HG02610 (cell line): ENCODE measurements at regions not wholly inside any gene's neighbourhood (a gene's known extent, or its start where the extent isn't known, plus 50 kb on each side); places are given as distances from the start of the nearest gene placed in this dataset.

Source experiments
- ATAC-seq: cut with Tn5 transposase; IDR thresholded peaks from one replicate; pipeline ENCODE4 v1.9.1; 2021; ENCODE audit warnings: mild to moderate bottlenecking, moderate library complexity; ENCODE audit not compliant: unreplicated experiment

DNA sequence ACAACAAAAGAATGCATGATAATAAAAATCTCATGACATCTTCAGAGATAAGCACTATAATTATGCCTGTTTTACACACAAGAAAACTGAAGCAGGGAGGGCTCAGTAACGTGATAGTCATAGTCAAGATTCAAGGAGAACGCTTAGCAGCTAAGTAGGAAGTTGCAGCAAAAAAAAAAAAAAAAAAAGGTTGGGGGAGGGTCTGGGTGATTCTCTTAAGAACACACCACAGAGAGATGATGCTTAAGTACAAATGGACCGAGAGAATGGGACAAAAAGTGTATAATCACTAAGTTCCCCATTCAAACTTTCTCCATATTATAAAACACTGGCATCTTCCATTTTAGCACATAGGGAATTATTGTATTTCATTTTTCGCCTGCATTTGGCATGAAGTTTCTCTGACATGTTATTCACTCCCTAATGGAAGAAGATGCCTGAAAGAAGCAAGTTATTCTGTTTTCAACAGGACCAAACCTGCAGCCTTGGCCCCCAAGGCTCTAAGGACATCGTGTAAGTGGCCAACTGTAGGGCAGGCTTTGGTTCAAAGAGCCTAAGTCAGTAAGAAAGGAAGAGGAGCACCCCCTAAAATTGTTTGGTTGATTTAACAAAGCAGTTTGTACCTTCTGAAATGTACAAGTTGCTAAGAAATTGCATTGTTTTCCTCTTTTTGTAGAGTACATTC lies 142.9 kb upstream of the TMPO start:
- ATAC-seq: no peak

- ATAC-seq: no peak
Measured at GRCh38 chr12:98373025-98373554, 142.3 kb upstream of the TMPO start.

GRCh38 chr12:98374007-98374406 lies 141.4 kb upstream of the TMPO start:
- no peak for ATAC-seq

- ATAC-seq: no peak
Measured at GRCh38 chr12:98379106-98379505, 136.3 kb upstream of the TMPO start.

DNA sequence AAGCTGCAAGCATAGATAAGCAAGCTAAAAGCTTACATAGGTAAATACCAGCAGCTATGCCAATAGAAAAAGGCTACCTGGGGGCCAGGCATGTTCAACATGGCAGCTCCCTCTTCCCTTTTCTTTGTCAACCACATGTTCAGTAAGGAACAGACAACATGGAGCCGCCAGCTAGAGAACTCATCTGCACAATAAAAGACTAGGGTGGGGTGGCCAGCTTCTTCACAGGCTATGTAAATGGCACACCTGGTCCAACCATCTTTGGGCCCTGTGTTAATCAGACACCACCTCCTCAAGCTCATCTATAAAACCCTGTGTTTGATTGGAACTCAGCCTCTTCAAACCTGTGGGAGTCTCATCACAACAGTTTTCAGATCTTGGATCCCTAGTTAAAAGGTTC lies 129.7 kb upstream of the TMPO start:
- no peak for ATAC-seq

DNA sequence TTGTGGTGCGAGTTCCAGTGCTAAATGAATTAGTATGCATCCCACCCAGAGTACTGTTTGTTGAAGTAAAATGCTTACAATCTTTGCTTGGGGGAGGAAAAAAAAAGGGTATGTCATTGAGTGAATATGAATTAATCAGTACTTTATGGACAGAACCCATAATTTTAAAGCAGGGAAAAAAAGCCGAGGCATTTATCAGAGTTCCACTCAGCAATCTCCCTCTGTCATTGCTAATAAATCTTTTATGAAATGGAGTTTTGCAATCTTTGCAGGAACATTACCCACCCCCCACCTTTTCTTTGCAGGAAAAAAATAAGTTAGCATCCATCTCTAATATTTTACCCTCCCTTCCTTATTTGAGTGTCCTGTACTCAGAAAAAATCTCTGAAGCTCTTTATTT lies 127.9 kb upstream of the TMPO start:
- no peak for ATAC-seq

DNA sequence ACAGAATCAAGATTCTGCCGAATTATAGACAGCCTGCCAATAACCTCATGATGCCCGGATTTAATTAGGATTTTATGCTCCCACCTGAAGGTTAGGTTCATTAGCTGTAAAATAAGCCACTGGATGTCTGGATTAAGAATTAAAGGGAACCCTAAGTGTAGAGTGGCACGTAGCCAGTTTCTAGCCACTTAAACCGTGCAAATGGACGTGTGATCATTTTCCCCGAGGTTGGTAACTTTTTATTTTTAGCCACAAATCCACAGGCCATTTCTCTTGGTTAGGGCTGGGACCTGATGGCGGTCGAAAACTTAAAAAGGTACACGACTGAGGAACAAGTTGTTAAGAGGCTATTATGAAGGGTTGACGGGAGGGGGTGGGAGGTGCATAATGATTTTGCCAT lies 127.3 kb upstream of the TMPO start:
- no peak for ATAC-seq

DNA sequence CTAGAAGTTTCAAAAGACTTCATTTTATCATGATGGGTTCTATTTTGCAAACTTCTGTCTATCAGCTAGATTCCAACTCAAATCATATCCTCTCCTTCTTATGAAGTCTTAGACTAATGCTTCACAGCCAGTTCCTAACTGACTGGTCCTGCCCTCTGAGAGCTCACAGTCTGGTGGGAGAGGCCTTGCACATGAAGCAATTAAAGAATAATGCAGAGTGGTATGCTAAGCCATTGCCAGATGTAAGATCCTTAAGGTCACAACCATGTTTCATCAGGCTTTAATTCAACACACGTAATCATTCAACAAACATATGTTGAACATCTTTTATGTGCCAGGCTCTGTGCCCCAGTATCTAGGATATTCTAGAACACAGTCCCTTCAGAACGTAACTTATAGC lies 125.8 kb upstream of the TMPO start:
- no peak for ATAC-seq

GRCh38 chr12:98397323-98398105 lies 117.9 kb upstream of the TMPO start:
- ATAC-seq: peak; percentile 88

DNA sequence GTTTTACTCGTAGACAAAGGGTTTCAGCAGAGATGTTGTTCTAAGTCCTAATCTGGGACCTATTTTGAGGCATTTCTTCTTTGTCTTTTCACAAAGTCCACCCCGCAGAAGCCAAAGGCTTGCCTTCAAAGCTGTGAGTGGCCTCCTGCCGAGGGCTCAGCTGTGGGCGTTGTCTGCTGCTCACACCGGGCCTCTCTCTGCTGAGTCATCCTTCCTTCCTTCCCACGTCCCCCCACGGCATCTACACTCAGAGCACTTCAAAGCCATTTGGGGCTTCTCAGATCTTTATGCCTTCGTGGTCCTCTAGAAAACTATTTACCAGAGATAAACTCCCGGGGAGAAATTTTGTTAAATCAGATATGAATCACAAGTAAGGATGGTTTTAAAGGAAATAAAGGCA lies 115.9 kb upstream of the TMPO start:
- ATAC-seq: peak; percentile 59

DNA sequence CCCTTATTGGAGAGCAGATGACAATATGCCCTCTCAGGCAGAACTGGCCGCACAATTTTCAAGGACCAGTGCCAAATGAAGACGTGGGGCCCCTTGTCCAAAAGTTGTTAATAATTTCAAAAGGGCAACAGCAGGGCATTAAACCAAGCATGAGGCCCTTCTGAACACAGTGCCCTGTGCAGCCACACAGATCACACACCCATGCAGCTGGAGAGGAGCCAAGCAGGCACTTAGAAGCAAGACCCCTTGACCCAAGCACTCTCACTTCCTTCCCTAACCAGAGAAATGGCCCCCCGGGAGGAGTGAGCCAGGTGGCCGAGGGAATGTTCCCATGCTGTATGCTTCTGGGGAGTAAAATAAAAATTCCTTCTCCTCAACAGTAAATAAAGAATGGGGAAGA lies 114.0 kb upstream of the TMPO start:
- no peak for ATAC-seq

GRCh38 chr12:98402091-98402490 lies 113.3 kb upstream of the TMPO start:
- ATAC-seq: no peak

DNA sequence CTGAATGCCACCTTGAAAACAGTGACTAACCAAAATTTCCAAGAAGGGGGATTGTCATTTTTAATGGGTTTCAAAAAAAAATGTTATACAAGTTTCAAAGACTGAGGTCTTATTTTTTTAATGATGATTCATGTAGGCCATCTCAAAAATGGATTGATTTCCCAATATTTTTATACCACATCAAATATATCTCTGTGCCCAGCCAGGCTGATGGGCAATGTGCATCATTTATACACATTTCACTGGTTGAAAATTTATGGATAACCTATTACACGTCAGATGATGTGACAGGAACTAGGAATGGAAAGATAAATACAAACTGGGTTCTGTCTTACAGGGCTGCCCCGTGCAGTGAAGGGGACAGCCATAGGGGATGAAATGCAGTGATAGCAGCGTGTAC lies 112.7 kb upstream of the TMPO start:
- ATAC-seq: no peak

- ATAC-seq: no peak
Measured at GRCh38 chr12:98403385-98403784, 112.0 kb upstream of the TMPO start.

DNA sequence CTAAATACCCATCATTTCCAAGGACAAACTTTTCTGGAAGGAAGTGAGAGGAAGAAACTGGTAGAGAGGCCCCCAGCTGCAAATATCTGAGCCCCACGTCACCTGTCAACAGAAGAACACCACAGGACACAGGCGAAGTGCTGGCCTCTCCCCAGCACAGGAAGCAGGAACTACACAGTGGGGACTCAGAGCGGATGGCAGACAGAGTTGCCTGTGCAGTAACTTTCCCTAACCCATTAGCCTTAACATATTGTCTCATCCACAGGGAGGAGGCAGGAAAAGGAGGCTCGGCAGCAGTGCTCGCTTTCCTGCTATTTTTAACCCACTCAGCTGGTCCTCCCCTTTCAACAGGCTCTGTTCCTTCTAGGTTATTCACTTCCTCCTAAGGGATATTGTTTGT lies 111.5 kb upstream of the TMPO start:
- no peak for ATAC-seq

DNA sequence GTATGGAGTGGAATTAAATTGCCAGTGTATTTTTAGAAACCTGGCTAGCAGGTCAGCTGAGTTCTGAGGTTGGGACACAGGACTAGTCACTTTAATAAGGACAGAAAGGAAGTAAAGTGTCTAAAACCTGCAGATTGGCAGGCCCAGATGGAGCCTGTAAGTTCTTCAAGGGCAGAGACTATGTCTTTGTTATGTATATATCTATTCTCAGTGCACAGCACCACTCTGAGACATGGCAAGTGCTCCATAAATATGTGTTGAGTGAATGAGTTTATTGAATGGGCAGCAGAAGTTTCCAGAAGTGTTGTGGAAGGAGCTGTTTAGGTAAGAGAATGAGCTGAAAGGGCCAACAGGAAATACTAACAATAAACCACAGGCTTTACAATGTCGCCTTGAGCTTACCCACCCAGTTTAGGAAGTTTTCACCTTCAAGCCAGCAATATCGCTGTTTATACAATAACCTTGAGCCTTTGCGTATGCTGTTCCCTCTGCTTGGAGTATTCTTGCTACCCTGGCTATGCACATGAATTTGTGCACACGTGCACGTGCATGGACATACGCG lies 109.5 kb upstream of the TMPO start:
- ATAC-seq: no peak

GRCh38 chr12:98406378-98406777 lies 109.0 kb upstream of the TMPO start:
- ATAC-seq: no peak

DNA sequence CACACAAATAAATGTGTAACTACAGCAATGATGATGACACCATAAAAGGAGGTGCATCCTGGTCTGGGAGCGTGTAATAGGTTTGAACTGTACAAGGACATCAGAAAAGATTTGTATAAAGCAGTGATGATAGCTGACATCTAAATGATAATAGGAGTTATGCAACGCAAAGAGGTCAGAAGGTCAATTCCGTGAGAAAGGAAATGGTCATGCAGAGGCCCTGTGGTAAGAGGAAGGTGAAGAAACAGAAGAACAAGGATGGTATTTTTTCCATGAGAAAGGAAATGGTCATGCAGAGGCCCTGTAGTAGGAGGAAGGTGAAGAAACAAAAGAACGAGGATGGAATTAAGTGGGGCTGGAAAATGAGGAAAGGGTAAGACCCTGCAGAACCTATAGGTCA lies 106.7 kb upstream of the TMPO start:
- ATAC-seq: no peak

GRCh38 chr12:98409548-98409947 lies 105.8 kb upstream of the TMPO start:
- no peak for ATAC-seq

- no peak for ATAC-seq
Measured at GRCh38 chr12:98410356-98410755, 105.0 kb upstream of the TMPO start.

GRCh38 chr12:98416845-98417244 lies 98.5 kb upstream of the TMPO start:
- ATAC-seq: no peak

GRCh38 chr12:98417266-98417665 lies 98.1 kb upstream of the TMPO start:
- ATAC-seq: no peak
